ENCODE measurements at regions not wholly inside any gene's neighbourhood (a gene's known extent, or its start where the extent isn't known, plus 50 kb on each side); places are given as distances from the start of the nearest gene placed in this dataset.

- TF ChIP-seq POLR2A (IDR thresholded peaks at IDR 0.05) = no peak
- TF ChIP-seq, protein P1, sequence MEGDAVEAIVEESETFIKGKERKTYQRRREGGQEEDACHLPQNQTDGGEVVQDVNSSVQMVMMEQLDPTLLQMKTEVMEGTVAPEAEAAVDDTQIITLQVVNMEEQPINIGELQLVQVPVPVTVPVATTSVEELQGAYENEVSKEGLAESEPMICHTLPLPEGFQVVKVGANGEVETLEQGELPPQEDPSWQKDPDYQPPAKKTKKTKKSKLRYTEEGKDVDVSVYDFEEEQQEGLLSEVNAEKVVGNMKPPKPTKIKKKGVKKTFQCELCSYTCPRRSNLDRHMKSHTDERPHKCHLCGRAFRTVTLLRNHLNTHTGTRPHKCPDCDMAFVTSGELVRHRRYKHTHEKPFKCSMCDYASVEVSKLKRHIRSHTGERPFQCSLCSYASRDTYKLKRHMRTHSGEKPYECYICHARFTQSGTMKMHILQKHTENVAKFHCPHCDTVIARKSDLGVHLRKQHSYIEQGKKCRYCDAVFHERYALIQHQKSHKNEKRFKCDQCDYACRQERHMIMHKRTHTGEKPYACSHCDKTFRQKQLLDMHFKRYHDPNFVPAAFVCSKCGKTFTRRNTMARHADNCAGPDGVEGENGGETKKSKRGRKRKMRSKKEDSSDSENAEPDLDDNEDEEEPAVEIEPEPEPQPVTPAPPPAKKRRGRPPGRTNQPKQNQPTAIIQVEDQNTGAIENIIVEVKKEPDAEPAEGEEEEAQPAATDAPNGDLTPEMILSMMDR (IDR thresholded peaks at IDR 0.05 in 4 of 5, conservative IDR thresholded peaks at IDR 0.05 in 1 of 5) = no peak
Observed at GRCh38 chr2:14551069-14551468, 81.4 kb upstream of the LRATD1 start.

All from gastrocnemius medialis (tissue), 4 donors.